Activated CD4-positive, alpha-beta T cell treated with anti-CD3 and anti-CD28 coated beads, Interleukin-2, amount 10 ng/mL, durations not matched to agents 7 days and 5 days (primary cell): ENCODE measurements at regions not wholly inside any gene's neighbourhood (a gene's known extent, or its start where the extent isn't known, plus 50 kb on each side); places are given as distances from the start of the nearest gene placed in this dataset.
A peak's percentile ranks its signal among the peaks of the same experiment; 100 is the strongest.

Experiments
- CTCF ChIA-PET: fragments of 350-600 bp; sonication (Branson Sonifier 250); formaldehyde crosslinking; loops from one replicate; lab custom pipeline; 2021; ENCODE audit warnings: antibody characterized with exemption; lab: Charles Lee
- POLR2A ChIA-PET: fragments of 350-600 bp; sonication (Branson Sonifier 250); formaldehyde crosslinking; loops from one replicate; lab custom pipeline; 2021; ENCODE audit warnings: antibody characterized with exemption; lab: Charles Lee
- DNase-seq: peaks from one replicate; pipeline ENCODE4 v3.0.0-alpha.2; 2020
- H3K27ac Mint-ChIP-seq: one replicate; pipeline ENCODE4 v1.8.0; 2021; ENCODE audit warnings: mild to moderate bottlenecking, moderate library complexity, mixed read lengths
- H3K27me3 Mint-ChIP-seq: one replicate; pipeline ENCODE4 v1.8.0; 2021; ENCODE audit warnings: mixed read lengths
- H3K36me3 Mint-ChIP-seq: one replicate; pipeline ENCODE4 v1.8.0; 2021; ENCODE audit warnings: low read depth, mixed read lengths
- H3K4me1 Mint-ChIP-seq: one replicate; pipeline ENCODE4 v1.8.0; 2021; ENCODE audit warnings: mixed read lengths
- H3K4me3 Mint-ChIP-seq: one replicate; pipeline ENCODE4 v1.8.0; 2021; ENCODE audit warnings: mild to moderate bottlenecking, moderate library complexity, mixed read lengths
- H3K9me3 Mint-ChIP-seq: one replicate; pipeline ENCODE4 v1.8.0; 2021; ENCODE audit warnings: mixed read lengths

DNA sequence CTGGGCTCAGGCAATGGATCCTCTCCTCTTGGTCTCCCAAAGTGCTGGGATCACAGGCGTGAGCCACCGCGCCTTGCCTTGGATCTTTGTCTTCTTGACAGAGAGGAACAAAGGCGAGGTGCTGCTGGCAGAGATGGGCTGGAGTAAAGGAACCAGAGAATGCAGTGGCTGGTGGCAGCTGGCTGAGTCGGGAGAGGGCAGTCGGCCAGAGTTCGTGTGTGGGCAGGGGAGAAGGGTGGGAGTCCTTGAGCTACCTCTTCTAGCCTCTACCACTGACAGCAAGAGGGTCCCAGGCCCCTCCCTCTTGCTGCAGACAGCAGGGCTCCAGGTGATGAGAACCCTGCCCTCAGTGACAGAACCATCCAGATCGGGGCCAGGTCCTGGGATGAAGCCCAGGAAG is 86.2 kb upstream of the LINC01488 start:
- Mint-ChIP-seq H3K4me3 (no peak overlapping the region), H3K27me3 (no peaks in the 10 kb centered on the region), H3K9me3 (peaks cover 1% of the 10 kb centered on the region), H3K27ac (no peak overlapping the region), H3K36me3 (no peaks in the 10 kb centered on the region), H3K4me1 (no peaks in the 10 kb centered on the region)
- CTCF ChIA-PET: no interaction called here
- DNase-seq: no peak
- POLR2A ChIA-PET: no interaction called here

GRCh38 chr11:69396051-69396947 is 85.2 kb upstream of the LINC01488 start:
- H3K36me3 Mint-ChIP-seq: no peaks in the 10 kb centered on the region
- no peak for DNase-seq
- H3K4me3 Mint-ChIP-seq: no peak overlapping the region
- H3K27ac Mint-ChIP-seq: no peak overlapping the region
- H3K27me3 Mint-ChIP-seq: peaks cover under 1% of the 10 kb centered on the region
- H3K4me1 Mint-ChIP-seq: peaks cover 7% of the 10 kb centered on the region
- POLR2A ChIA-PET: no interaction called here
- H3K9me3 Mint-ChIP-seq: peaks cover 1% of the 10 kb centered on the region
- CTCF ChIA-PET: no interaction called here

GRCh38 chr11:69396948-69397307 is 84.5 kb upstream of the LINC01488 start:
- no peaks in the 10 kb centered on the region for H3K36me3 Mint-ChIP-seq
- H3K4me3 Mint-ChIP-seq: no peak overlapping the region
- DNase-seq: no peak
- peaks cover 4% of the 10 kb centered on the region for H3K9me3 Mint-ChIP-seq
- CTCF ChIA-PET: no interaction called here
- H3K4me1 Mint-ChIP-seq: peaks cover 13% of the 10 kb centered on the region
- POLR2A ChIA-PET: no interaction called here
- no peak overlapping the region for H3K27ac Mint-ChIP-seq
- peaks cover 4% of the 10 kb centered on the region for H3K27me3 Mint-ChIP-seq

DNA sequence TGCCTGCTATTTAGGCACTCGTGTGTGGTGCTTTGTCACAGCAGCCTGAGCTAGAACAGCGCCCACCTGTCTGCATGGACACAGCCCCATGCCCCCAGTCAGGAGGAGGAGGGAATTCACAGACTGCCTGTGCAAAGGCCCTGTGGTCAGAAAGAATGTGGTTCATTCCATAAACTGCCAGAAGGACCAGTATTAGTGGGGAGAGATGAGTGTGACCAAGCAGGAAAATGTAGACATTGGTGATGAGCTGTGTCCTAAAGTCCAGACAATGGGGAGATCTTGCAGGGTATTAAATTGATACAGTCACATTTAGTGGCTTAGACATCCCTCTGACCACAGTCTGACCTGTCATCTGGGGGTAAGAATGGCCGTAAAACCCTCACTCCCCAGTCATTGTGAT is 83.7 kb upstream of the LINC01488 start:
- Mint-ChIP-seq H3K36me3 (no peaks in the 10 kb centered on the region), H3K9me3 (peaks cover 8% of the 10 kb centered on the region), H3K27me3 (peaks cover 8% of the 10 kb centered on the region), H3K4me3 (no peak overlapping the region), H3K27ac (no peak overlapping the region), H3K4me1 (peaks cover 16% of the 10 kb centered on the region)
- POLR2A ChIA-PET: no interaction called here
- CTCF ChIA-PET: no interaction called here
- DNase-seq: no peak

DNA sequence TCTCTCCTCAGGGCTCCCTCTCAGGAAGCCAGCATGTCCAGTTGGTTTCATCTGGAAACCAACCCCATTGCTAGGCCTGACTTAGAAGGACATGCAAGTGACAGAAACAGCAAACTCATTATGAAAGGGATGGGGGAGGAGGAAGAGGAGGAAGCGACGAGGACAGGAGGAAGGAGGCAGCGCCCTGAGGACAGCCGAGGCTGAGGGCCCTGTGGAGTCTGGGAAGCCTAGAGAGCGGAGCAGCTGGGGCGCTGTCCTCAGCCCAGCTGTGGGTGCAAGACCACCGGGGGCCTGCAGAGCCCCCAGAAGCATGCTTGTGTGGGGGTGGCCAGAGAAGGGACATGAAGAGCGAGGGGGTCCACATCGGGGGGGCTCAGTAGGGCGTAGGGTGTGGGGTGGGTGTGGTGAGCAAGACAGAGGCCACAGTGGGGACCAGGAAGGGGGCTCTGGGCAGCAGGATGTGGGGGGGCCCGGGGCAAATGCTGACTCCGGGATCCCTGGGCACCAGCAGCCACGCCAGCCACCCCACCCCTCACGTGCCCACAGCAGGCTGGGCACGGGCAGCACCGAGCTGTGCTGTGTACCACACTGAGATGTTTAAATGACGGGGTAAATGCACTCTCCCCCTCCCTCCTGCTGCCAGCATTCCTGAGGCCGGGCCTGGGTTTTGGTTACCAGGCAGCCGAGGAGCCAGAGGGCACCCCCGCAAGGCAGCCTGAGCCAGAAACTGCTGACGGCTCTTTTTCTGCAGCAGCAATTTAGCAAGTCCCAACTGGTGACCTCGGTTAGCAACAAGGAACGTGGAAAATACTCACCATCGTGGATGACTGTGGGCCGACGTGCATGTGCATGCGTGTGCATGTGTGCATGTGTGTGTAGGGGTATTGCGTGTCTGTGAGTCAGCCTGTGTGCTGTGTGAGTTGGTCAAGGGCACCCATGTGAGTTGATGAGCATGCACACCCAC is 82.7 kb upstream of the LINC01488 start:
- Mint-ChIP-seq H3K4me1 (peaks cover 16% of the 10 kb centered on the region), H3K9me3 (peaks cover 13% of the 10 kb centered on the region), H3K27me3 (peaks cover 17% of the 10 kb centered on the region), H3K4me3 (no peak overlapping the region), H3K27ac (no peak overlapping the region), H3K36me3 (peaks cover 4% of the 10 kb centered on the region)
- CTCF ChIA-PET: no interaction called here
- POLR2A ChIA-PET: no interaction called here
- DNase-seq: no peak

GRCh38 chr11:69400140-69400539 is 81.3 kb upstream of the LINC01488 start:
- CTCF ChIA-PET: no interaction called here
- peaks cover 16% of the 10 kb centered on the region for H3K4me1 Mint-ChIP-seq

DNA sequence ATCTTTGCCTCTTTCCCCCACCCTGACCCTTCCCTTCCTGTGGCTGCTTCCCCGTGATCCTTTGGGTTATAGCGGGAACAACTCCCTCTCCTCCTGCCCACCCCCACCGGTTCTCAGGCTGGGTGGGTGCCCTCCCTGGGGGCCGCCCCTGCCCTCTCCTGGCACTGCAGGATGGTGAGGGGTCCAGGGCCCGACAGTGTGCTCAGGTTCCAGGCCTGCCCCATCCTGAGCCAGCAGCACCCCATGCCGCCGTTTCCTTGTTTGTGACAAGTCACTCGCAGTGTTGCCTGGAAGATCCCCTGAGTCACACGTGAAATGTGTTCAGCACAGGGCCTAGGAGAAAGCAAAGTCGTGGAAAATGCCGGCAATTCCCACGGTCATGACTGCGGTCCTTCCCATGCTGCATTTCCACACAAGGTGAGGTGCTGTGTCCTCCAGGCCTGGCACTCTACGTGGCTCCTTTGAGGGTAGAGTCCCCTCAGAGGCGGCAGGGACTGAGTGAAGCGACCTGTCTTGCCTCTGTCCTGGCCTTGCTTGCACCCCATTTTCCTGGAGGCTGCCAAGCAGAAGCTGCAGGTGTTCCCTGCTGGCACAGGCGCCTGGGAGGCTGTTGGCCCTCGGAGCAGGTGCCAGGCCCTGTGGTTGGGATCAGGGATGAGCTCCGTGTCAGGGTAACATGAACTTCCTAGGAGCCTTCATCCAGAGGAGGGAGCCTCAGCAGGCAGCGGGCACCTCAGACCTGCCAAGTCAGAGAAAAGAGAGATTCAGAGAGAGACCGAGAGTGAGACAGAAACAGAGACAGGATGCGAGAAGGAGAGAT is 80.5 kb upstream of the LINC01488 start:
- DNase-seq: no peak
- peaks cover 13% of the 10 kb centered on the region for H3K9me3 Mint-ChIP-seq

More at GRCh38 chr11:69400140-69400539, 81.3 kb upstream of the LINC01488 start:
- POLR2A ChIA-PET: no interaction called here
- Mint-ChIP-seq H3K27ac (no peak overlapping the region), H3K27me3 (peaks cover 23% of the 10 kb centered on the region), H3K36me3 (peaks cover 6% of the 10 kb centered on the region), H3K9me3 (peaks cover 13% of the 10 kb centered on the region), H3K4me3 (no peak overlapping the region)
- DNase-seq: no peak

GRCh38 chr11:69401715-69402114 is 79.7 kb upstream of the LINC01488 start:
- Mint-ChIP-seq H3K36me3 (peaks cover 6% of the 10 kb centered on the region), H3K27me3 (peaks cover 36% of the 10 kb centered on the region), H3K27ac (no peak overlapping the region), H3K9me3 (peaks cover 13% of the 10 kb centered on the region), H3K4me1 (peaks cover 19% of the 10 kb centered on the region), H3K4me3 (no peak overlapping the region)
- POLR2A ChIA-PET: no interaction called here
- CTCF ChIA-PET: no interaction called here
- no peak for DNase-seq

More for the DNA sequence above, 80.5 kb upstream of the LINC01488 start:
- peaks cover 19% of the 10 kb centered on the region for H3K4me1 Mint-ChIP-seq
- H3K36me3 Mint-ChIP-seq: peaks cover 6% of the 10 kb centered on the region
- no peak overlapping the region for H3K4me3 Mint-ChIP-seq
- H3K27ac Mint-ChIP-seq: peak overlapping the region; percentile 1
- peaks cover 28% of the 10 kb centered on the region for H3K27me3 Mint-ChIP-seq
- POLR2A ChIA-PET: no interaction called here
- CTCF ChIA-PET: no interaction called here

DNA sequence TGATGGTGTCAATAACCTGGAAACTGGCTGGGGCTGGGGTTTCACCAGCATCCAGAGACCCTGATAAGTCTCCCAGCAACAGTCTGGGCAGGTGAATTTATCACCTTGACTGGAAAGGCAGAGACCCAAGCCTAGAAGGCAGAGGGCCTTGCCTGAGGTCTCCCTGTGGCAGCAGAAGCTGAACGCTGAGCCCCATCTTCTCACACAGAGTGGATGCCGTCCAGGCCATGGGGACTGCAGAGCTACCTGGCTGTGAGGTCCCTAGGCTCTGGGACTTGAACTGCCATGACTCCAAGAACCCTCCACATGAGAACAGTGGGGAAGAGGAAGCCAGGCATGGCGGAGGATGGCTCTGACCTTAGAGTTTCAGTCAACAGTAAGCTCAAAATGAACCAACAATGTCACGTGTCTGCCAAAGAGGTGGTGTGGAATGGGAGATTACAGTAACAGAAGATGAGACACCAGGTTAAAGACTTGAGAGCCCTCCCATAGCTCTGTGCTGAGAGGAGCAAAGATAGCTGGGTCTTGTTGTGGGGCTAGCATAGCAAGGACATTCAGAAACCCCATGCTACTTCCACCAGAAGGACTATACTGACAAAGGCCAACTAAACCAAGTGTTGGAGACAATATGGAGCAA is 79.1 kb upstream of the LINC01488 start:
- no peak overlapping the region for H3K27ac Mint-ChIP-seq
- H3K9me3 Mint-ChIP-seq: peaks cover 13% of the 10 kb centered on the region
- ChIA-PET POLR2A (no interaction called here), CTCF (no interaction called here)
- peaks cover 36% of the 10 kb centered on the region for H3K27me3 Mint-ChIP-seq
- H3K4me1 Mint-ChIP-seq: peaks cover 19% of the 10 kb centered on the region
- no peak overlapping the region for H3K4me3 Mint-ChIP-seq
- no peak for DNase-seq
- peaks cover 6% of the 10 kb centered on the region for H3K36me3 Mint-ChIP-seq

- DNase-seq: no peak
- H3K27ac Mint-ChIP-seq: no peak overlapping the region
- H3K4me1 Mint-ChIP-seq: peaks cover 20% of the 10 kb centered on the region
- peaks cover 49% of the 10 kb centered on the region for H3K27me3 Mint-ChIP-seq
- POLR2A ChIA-PET: no interaction called here
- H3K36me3 Mint-ChIP-seq: peaks cover 6% of the 10 kb centered on the region
- peaks cover 13% of the 10 kb centered on the region for H3K9me3 Mint-ChIP-seq
- no peak overlapping the region for H3K4me3 Mint-ChIP-seq
- CTCF ChIA-PET: interaction anchor here (0.5 kb wide), 1 partner anchor 152 kb away, joined by 3 read pairs; no protein-coding TSS in a partner anchor
Measured at GRCh38 chr11:69403556-69404215, 77.8 kb upstream of the LINC01488 start.

GRCh38 chr11:69406060-69406459 is 75.4 kb upstream of the LINC01488 start:
- H3K27ac Mint-ChIP-seq: no peak overlapping the region
- peaks cover 11% of the 10 kb centered on the region for H3K9me3 Mint-ChIP-seq
- peaks cover 39% of the 10 kb centered on the region for H3K4me1 Mint-ChIP-seq
- no peak for DNase-seq
- POLR2A ChIA-PET: no interaction called here
- peaks cover 61% of the 10 kb centered on the region for H3K27me3 Mint-ChIP-seq
- CTCF ChIA-PET: interaction anchor here (0.6 kb wide), 1 partner anchor 93 kb away, joined by 4 read pairs; no protein-coding TSS in a partner anchor
- H3K36me3 Mint-ChIP-seq: peaks cover 6% of the 10 kb centered on the region
- H3K4me3 Mint-ChIP-seq: no peak overlapping the region
